Daoy (cell line): ENCODE measurements at regions not wholly inside any gene's neighbourhood (a gene's known extent, or its start where the extent isn't known, plus 50 kb on each side); places are given as distances from the start of the nearest gene placed in this dataset.

Experiments used
- DNase-seq: peaks from one replicate; pipeline ENCODE4 v3.0.0-alpha.2; 2015; ENCODE audit warnings: low read depth

- no peak for DNase-seq
Observed at GRCh38 chr13:109644069-109644750, 142.2 kb downstream of the IRS2 start.

GRCh38 chr13:109642358-109642757 is 144.0 kb downstream of the IRS2 start:
- DNase-seq: no peak

- no peak for DNase-seq
Observed at GRCh38 chr13:109636736-109637135, 149.6 kb downstream of the IRS2 start.

- no peak for DNase-seq
Observed at GRCh38 chr13:109631069-109631468, 155.3 kb downstream of the IRS2 start.

GRCh38 chr13:109630271-109630670 is 156.1 kb downstream of the IRS2 start:
- DNase-seq: no peak

GRCh38 chr13:109629737-109630136 is 156.6 kb downstream of the IRS2 start:
- DNase-seq: no peak

GRCh38 chr13:109628251-109628699 is 158.1 kb downstream of the IRS2 start:
- peak; percentile 17 for DNase-seq

- DNase-seq: no peak
Observed at GRCh38 chr13:109627649-109628048, 158.7 kb downstream of the IRS2 start.

GRCh38 chr13:109626386-109627171 is 159.8 kb downstream of the IRS2 start:
- DNase-seq: no peak

GRCh38 chr13:109625156-109625555 is 161.2 kb downstream of the IRS2 start:
- no peak for DNase-seq

- no peak for DNase-seq
Observed at GRCh38 chr13:109622006-109622405, 164.4 kb downstream of the IRS2 start.

GRCh38 chr13:109615721-109616420 is 170.5 kb downstream of the IRS2 start:
- DNase-seq: no peak

- no peak for DNase-seq
Observed at GRCh38 chr13:109611912-109612691, 174.3 kb downstream of the IRS2 start.

GRCh38 chr13:109610517-109610916 is 175.9 kb downstream of the IRS2 start:
- DNase-seq: peak; percentile 12

GRCh38 chr13:109608503-109608902 is 177.9 kb downstream of the IRS2 start:
- DNase-seq: no peak

- DNase-seq: no peak
Observed at GRCh38 chr13:109608059-109608458, 178.3 kb downstream of the IRS2 start.

- DNase-seq: no peak
Observed at GRCh38 chr13:109606520-109606919, 179.9 kb downstream of the IRS2 start.

- no peak for DNase-seq
Observed at GRCh38 chr13:109605846-109606245, 180.5 kb downstream of the IRS2 start.

- DNase-seq: no peak
Observed at GRCh38 chr13:109604894-109605293, 181.5 kb downstream of the IRS2 start.

GRCh38 chr13:109602356-109602755 is 184.0 kb downstream of the IRS2 start:
- DNase-seq: no peak

GRCh38 chr13:109599901-109600657 is 186.3 kb downstream of the IRS2 start:
- DNase-seq: no peak
